ENCODE measurements at regions not wholly inside any gene's neighbourhood (a gene's known extent, or its start where the extent isn't known, plus 50 kb on each side); places are given as distances from the start of the nearest gene placed in this dataset.
"Not testable (repeated sequence)": the region's sequence is repeated elsewhere in the genome, so short reads cannot be mapped to it uniquely, and the experiment has no call there.

DNA sequence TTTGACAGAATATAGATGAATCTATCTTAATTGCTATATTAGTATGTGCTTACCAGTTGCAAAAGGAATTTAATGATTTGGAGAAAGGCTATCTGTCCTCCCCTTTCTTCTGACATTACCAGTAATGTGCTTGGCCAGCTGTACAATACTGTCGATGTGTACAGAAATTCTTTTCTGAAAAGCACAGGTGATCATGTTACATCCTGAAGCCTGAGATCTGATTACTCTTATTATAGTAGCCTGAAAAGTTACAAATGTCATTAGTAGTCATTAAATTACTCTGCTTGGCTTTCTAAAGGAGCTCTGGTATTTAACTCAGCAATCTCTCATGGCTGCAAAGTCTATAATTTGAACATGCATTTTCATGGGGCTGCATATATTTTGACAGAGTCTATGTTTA, 209.8 kb downstream of the PTPRC start:
- Histone ChIP-seq H3K4me1 (no peaks in the 10 kb centered on the region), H3K4me3 (no peak overlapping the region), H3K36me3 (no peaks in the 10 kb centered on the region), H3K27me3 (no peaks in the 10 kb centered on the region), H3K9me3 (no peaks in the 10 kb centered on the region), H3K27ac (no peak overlapping the region), H3K9ac (ENCODE audit: low read depth in 2 of 2, low read length in 2 of 2) (no peak overlapping the region)
- intact Hi-C loops (cut with DNase I), result no loop called here
- DNase-seq, result no peak
- TF ChIP-seq, protein P1, sequence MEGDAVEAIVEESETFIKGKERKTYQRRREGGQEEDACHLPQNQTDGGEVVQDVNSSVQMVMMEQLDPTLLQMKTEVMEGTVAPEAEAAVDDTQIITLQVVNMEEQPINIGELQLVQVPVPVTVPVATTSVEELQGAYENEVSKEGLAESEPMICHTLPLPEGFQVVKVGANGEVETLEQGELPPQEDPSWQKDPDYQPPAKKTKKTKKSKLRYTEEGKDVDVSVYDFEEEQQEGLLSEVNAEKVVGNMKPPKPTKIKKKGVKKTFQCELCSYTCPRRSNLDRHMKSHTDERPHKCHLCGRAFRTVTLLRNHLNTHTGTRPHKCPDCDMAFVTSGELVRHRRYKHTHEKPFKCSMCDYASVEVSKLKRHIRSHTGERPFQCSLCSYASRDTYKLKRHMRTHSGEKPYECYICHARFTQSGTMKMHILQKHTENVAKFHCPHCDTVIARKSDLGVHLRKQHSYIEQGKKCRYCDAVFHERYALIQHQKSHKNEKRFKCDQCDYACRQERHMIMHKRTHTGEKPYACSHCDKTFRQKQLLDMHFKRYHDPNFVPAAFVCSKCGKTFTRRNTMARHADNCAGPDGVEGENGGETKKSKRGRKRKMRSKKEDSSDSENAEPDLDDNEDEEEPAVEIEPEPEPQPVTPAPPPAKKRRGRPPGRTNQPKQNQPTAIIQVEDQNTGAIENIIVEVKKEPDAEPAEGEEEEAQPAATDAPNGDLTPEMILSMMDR (IDR thresholded peaks at IDR 0.05), result no peak

DNA sequence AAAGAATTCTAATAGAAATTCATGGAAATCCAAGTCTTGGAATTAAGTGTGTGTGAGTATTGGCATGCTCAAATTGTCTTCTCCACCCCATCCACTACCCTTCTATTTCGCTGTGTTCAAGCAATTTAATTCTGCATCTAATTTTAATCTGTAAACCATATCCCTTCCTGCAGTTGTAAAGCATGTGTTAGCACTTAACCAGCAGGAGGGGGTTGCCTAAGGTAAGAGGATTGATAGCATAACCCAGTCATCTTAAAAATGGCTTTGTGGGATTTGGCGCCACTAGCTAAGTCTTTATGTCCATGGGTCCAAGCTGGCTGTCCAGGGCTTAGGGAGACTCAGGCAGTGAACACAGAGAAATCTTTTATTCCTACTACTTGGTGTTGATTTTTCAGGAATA, 210.3 kb downstream of the PTPRC start:
- Histone ChIP-seq H3K4me1 (no peaks in the 10 kb centered on the region), H3K36me3 (no peaks in the 10 kb centered on the region), H3K27me3 (no peaks in the 10 kb centered on the region), H3K27ac (no peak overlapping the region), H3K4me3 (no peak overlapping the region), H3K9me3 (no peaks in the 10 kb centered on the region), H3K9ac (ENCODE audit: low read depth in 2 of 2, low read length in 2 of 2) (no peak overlapping the region)
- no peak for DNase-seq
- intact Hi-C loops (cut with DNase I), result no loop called here
- TF ChIP-seq, protein P1 (IDR thresholded peaks at IDR 0.05), result no peak

DNA sequence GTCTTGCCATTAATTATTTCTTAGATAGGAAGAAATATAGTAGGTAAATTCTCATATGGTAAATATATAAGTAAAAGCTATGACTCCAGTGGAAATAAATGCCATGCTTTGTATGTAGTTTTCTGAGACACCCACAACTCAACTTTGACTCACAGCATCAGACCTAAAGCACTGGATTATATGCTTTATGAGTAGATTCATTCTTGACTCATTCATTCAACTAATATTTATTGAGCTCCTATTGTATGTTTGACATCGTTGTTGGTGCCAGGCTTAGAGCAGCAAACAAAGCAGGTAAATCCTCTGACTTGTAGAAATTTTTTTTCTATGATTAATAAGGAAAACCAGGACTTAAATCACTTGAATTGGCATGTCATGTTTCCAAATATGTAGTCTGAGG, 211.4 kb downstream of the PTPRC start:
- intact Hi-C loops (cut with DNase I), result no loop called here
- Histone ChIP-seq H3K27me3 (no peaks in the 10 kb centered on the region), H3K36me3 (no peaks in the 10 kb centered on the region), H3K4me1 (no peaks in the 10 kb centered on the region), H3K9ac (ENCODE audit: low read depth in 2 of 2, low read length in 2 of 2) (no peak overlapping the region), H3K4me3 (no peak overlapping the region), H3K9me3 (no peaks in the 10 kb centered on the region), H3K27ac (no peak overlapping the region)
- TF ChIP-seq, protein P1 (IDR thresholded peaks at IDR 0.05), result no peak
- DNase-seq, result no peak

DNA sequence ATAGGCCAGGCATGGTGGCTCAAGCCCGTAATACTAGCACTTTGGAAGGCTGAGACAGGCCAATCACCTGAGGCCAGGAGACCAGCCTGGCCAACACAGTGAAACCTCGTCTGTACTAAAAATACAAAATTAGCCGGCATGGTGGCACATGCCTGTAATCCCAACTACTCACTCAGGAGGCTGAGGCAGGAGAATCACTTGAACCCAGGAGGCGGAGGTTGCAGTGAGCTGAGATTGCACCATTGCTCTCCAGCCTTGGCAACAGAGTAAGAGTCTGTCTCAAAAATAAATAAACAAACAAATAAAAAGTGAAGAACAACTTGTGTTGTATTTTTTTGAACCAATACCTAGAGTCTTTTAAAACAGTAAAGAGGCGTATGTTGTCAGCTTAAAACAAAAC, 212.1 kb downstream of the PTPRC start:
- DNase-seq; intact Hi-C loops (cut with DNase I); H3K4me3 ChIP-seq; H3K9me3 ChIP-seq; H3K36me3 ChIP-seq; H3K9ac ChIP-seq (ENCODE audit: low read depth in 2 of 2, low read length in 2 of 2); H3K4me1 ChIP-seq; H3K27me3 ChIP-seq; H3K27ac ChIP-seq: not testable (repeated sequence)

DNA sequence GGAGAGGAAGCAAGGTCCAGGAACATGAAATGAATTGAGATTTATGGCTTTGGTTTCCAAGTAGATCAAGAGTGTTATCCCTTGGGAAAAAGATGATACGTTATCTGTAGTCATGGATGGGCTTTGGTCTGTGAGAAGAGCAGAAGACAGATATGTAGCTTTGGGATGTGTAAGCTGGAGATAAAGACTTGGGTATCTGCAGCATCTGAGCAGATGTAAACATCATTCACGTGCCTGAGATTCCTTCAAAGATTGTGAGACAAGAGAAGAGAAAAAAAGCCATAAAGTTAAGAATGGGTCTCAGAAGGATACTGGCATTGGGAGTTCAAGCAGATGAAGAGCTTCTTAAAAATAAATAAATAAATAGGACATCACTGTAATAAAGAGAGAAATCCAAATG, 217.8 kb downstream of the PTPRC start:
- no peak overlapping the region for H3K4me3 ChIP-seq
- intact Hi-C loops (cut with DNase I), result no loop called here
- no peak overlapping the region for H3K9ac ChIP-seq (ENCODE audit: low read depth in 2 of 2, low read length in 2 of 2)
- TF ChIP-seq, protein P1 (IDR thresholded peaks at IDR 0.05), result no peak
- H3K27ac ChIP-seq, result no peak overlapping the region
- H3K4me1 ChIP-seq, result no peaks in the 10 kb centered on the region
- H3K36me3 ChIP-seq, result no peaks in the 10 kb centered on the region
- H3K27me3 ChIP-seq, result no peaks in the 10 kb centered on the region
- DNase-seq, result no peak
- no peaks in the 10 kb centered on the region for H3K9me3 ChIP-seq

DNA sequence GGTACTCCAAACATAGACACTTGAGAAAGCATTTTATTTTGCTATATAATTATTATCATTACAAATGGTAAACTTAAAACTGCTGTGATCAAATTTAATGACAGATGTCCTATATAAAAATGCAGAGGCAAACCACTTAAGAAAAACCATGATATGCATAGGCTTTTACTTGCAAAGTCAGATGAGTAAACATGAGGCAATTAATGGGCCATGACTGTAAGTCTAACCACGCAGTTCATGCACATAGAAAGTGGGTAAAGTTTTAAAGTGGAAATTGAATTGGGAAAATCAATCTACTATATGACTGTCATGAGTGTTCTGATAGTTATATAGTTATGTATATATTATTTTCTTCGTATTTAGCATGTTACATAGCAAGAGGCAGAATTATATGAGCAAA, 219.2 kb downstream of the PTPRC start:
- intact Hi-C loops (cut with DNase I), result no loop called here

More for the DNA sequence above, 219.2 kb downstream of the PTPRC start:
- DNase-seq, result no peak
- H3K27me3 ChIP-seq, result no peaks in the 10 kb centered on the region
- H3K27ac ChIP-seq, result no peak overlapping the region
- TF ChIP-seq, protein P1 (IDR thresholded peaks at IDR 0.05), result no peak
- no peaks in the 10 kb centered on the region for H3K4me1 ChIP-seq
- H3K4me3 ChIP-seq, result no peak overlapping the region
- H3K9ac ChIP-seq (ENCODE audit: low read depth in 2 of 2, low read length in 2 of 2), result no peak overlapping the region
- H3K9me3 ChIP-seq, result no peaks in the 10 kb centered on the region
- H3K36me3 ChIP-seq, result no peaks in the 10 kb centered on the region

Measured in colonic mucosa (tissue), 4 donors.